ENCODE measurements at regions not wholly inside any gene's neighbourhood (a gene's known extent, or its start where the extent isn't known, plus 50 kb on each side); places are given as distances from the start of the nearest gene placed in this dataset.
A peak's percentile ranks its signal among the peaks of the same experiment; 100 is the strongest.

DNA sequence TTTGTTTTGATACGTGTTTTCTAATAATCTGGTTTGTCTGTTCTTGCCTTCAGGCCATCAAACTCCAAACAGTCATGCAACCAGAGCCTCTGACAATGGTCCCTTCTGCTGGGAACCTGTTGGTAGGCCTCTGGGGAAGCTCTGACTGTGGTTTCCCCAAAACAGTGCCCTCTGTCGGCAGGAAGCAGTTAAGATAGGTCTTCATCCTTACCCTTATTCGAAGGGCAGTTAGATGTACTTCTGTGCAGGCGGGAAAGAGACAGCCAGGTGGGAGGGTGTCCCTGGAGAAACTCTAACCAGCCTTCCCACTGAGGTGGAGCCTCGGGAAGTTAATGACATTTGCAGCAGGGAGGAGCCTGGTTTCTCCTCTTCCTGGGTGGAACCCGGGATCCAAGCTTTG is 81.6 kb upstream of the CHMP2B start:
- DNase-seq, result peak; percentile 20
- Mint-ChIP-seq H3K36me3 (ENCODE audit: low read depth) (peaks cover 10% of the 10 kb centered on the region), H3K4me3 (no peak overlapping the region), H3K4me1 (ENCODE audit: low read depth) (no peaks in the 10 kb centered on the region), H3K27ac (no peak overlapping the region), H3K9me3 (peaks cover 20% of the 10 kb centered on the region), H3K27me3 (ENCODE audit: insufficient read depth) (no peaks in the 10 kb centered on the region; the same call in 1 of the 2 replicates)
- TF ChIP-seq CTCF (IDR thresholded peaks at IDR 0.05), result peak; percentile 75

DNA sequence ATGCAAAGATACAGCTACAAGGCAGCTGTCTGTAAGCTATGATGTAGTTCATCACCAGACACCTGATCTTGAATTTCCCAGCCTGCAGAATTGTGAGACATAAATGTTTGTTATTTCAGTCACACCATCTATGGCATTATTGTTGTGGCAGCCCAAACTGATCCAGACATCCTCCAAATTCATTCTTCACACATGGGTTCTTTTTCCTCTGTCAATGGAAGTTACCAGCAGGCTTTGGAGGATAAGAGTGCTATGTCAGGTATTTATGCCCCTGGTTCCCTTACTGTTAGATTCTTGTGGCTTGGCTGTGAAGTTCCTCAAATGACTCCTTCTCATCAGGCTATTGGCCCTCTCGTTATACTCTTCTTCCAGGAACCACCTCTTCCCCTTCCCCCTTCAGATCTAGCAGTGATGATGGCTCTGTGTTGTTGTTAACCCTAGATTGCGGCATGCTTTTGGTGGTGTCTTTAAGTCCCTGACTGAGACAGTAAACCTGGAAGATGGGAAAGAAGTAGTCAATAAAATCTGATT is 91.0 kb upstream of the CHMP2B start:
- H3K27ac Mint-ChIP-seq, result no peak overlapping the region
- peaks cover 16% of the 10 kb centered on the region; the same call in 1 of the 2 replicates for H3K9me3 Mint-ChIP-seq
- no peak overlapping the region for H3K4me3 Mint-ChIP-seq
- no peaks in the 10 kb centered on the region; the same call in 1 of the 2 replicates for H3K27me3 Mint-ChIP-seq (ENCODE audit: insufficient read depth)
- H3K36me3 Mint-ChIP-seq (ENCODE audit: low read depth), result no peaks in the 10 kb centered on the region
- DNase-seq, result no peak
- no peaks in the 10 kb centered on the region for H3K4me1 Mint-ChIP-seq (ENCODE audit: low read depth)
- TF ChIP-seq CTCF (IDR thresholded peaks at IDR 0.05), result no peak

GRCh38 chr3:87135412-87135811 is 91.7 kb upstream of the CHMP2B start:
- peaks cover 9% of the 10 kb centered on the region; the same call in 1 of the 2 replicates for H3K9me3 Mint-ChIP-seq
- no peak for DNase-seq
- no peaks in the 10 kb centered on the region for H3K36me3 Mint-ChIP-seq (ENCODE audit: low read depth)
- no peaks in the 10 kb centered on the region for H3K4me1 Mint-ChIP-seq (ENCODE audit: low read depth)
- H3K27ac Mint-ChIP-seq, result no peak overlapping the region
- no peak overlapping the region for H3K4me3 Mint-ChIP-seq
- H3K27me3 Mint-ChIP-seq (ENCODE audit: insufficient read depth), result no peaks in the 10 kb centered on the region; the same call in 1 of the 2 replicates
- TF ChIP-seq CTCF (IDR thresholded peaks at IDR 0.05), result no peak

- DNase-seq, result no peak
- H3K9me3 Mint-ChIP-seq, result no peaks in the 10 kb centered on the region
- no peaks in the 10 kb centered on the region for H3K4me1 Mint-ChIP-seq (ENCODE audit: low read depth)
- no peaks in the 10 kb centered on the region for H3K36me3 Mint-ChIP-seq (ENCODE audit: low read depth)
- no peaks in the 10 kb centered on the region; the same call in 1 of the 2 replicates for H3K27me3 Mint-ChIP-seq (ENCODE audit: insufficient read depth)
- TF ChIP-seq CTCF (IDR thresholded peaks at IDR 0.05), result no peak
- no peak overlapping the region for H3K4me3 Mint-ChIP-seq
- no peak overlapping the region for H3K27ac Mint-ChIP-seq
Observed at GRCh38 chr3:87132801-87133200, 94.3 kb upstream of the CHMP2B start.

GRCh38 chr3:87128006-87128405 is 99.1 kb upstream of the CHMP2B start:
- no peak for DNase-seq
- no peak overlapping the region for H3K27ac Mint-ChIP-seq
- H3K36me3 Mint-ChIP-seq (ENCODE audit: low read depth), result no peaks in the 10 kb centered on the region
- H3K27me3 Mint-ChIP-seq (ENCODE audit: insufficient read depth), result no peaks in the 10 kb centered on the region
- no peak overlapping the region for H3K4me3 Mint-ChIP-seq
- H3K9me3 Mint-ChIP-seq, result no peaks in the 10 kb centered on the region
- no peaks in the 10 kb centered on the region for H3K4me1 Mint-ChIP-seq (ENCODE audit: low read depth)
- no peak for TF ChIP-seq CTCF (IDR thresholded peaks at IDR 0.05)

DNA sequence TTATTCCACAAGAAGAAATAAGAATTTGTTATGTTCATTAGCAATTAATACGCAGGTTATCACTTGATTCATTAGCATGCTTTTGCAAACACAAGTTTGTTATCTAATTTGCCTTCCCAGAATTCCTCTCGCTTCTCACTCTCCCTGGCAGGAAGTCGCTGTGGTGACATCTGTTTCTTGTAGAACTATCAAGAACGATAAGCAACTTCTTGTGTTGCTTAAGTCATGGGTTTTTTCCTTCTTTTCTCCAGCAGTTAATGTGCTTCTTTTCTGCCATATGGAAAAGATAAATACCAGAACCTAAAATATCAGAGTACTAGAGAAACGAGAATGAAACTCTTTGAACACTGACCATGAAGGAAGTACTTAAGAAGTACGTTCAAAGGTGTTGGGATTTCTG is 99.8 kb upstream of the CHMP2B start:
- no peaks in the 10 kb centered on the region for H3K27me3 Mint-ChIP-seq (ENCODE audit: insufficient read depth)
- no peaks in the 10 kb centered on the region for H3K9me3 Mint-ChIP-seq
- no peak overlapping the region for H3K4me3 Mint-ChIP-seq
- H3K4me1 Mint-ChIP-seq (ENCODE audit: low read depth), result no peaks in the 10 kb centered on the region
- H3K36me3 Mint-ChIP-seq (ENCODE audit: low read depth), result no peaks in the 10 kb centered on the region
- no peak for TF ChIP-seq CTCF (IDR thresholded peaks at IDR 0.05)
- H3K27ac Mint-ChIP-seq, result no peak overlapping the region
- no peak for DNase-seq

All from HFFc6 (cell line).